GM18507 (cell line): ENCODE measurements at regions not wholly inside any gene's neighbourhood (a gene's known extent, or its start where the extent isn't known, plus 50 kb on each side); places are given as distances from the start of the nearest gene placed in this dataset.

ENCODE experiments used
- DNase-seq: peaks from one replicate; pipeline ENCODE4 v3.0.0; 2011; ENCODE audit warnings: low read depth; ENCODE audit not compliant: insufficient read length; ENCODE audit errors: extremely low spot score
- FAIRE-seq: peaks from 2 replicates; lab custom pipeline; 2011; peaks lifted over from hg19 to GRCh38; lab: Jason Lieb, UNC

GRCh38 chr10:131787961-131788360, 112.8 kb upstream of the PPP2R2D start:
- DNase-seq: no peak
- no peak for FAIRE-seq

- FAIRE-seq (no peak), DNase-seq (no peak)
These were observed 112.4 kb upstream of the PPP2R2D start for GRCh38 chr10:131788386-131788785.

- FAIRE-seq (no peak), DNase-seq (no peak)
These were observed 111.3 kb upstream of the PPP2R2D start for GRCh38 chr10:131789516-131789915.

GRCh38 chr10:131790021-131790420, 110.8 kb upstream of the PPP2R2D start:
- DNase-seq: no peak
- FAIRE-seq: no peak

GRCh38 chr10:131792011-131792651, 108.7 kb upstream of the PPP2R2D start:
- no peak for FAIRE-seq

GRCh38 chr10:131792809-131793208, 108.0 kb upstream of the PPP2R2D start:
- DNase-seq (no peak), FAIRE-seq (no peak)

More at GRCh38 chr10:131792011-131792651, 108.7 kb upstream of the PPP2R2D start:
- DNase-seq: no peak

- DNase-seq (no peak), FAIRE-seq (no peak)
These were observed 105.0 kb upstream of the PPP2R2D start for GRCh38 chr10:131795761-131796160.

- FAIRE-seq: no peak
These were observed 103.2 kb upstream of the PPP2R2D start for GRCh38 chr10:131797626-131798025.

GRCh38 chr10:131799429-131799828, 101.4 kb upstream of the PPP2R2D start:
- DNase-seq (no peak), FAIRE-seq (no peak)

More at GRCh38 chr10:131797626-131798025, 103.2 kb upstream of the PPP2R2D start:
- DNase-seq: no peak

GRCh38 chr10:131802156-131802915, 98.5 kb upstream of the PPP2R2D start:
- no peak for FAIRE-seq

GRCh38 chr10:131802996-131803395, 97.8 kb upstream of the PPP2R2D start:
- DNase-seq (no peak), FAIRE-seq (no peak)

More at GRCh38 chr10:131802156-131802915, 98.5 kb upstream of the PPP2R2D start:
- DNase-seq: no peak

- DNase-seq (no peak), FAIRE-seq (no peak)
These were observed 96.9 kb upstream of the PPP2R2D start for GRCh38 chr10:131803860-131804425.

GRCh38 chr10:131804551-131805295, 96.1 kb upstream of the PPP2R2D start:
- FAIRE-seq (no peak), DNase-seq (no peak)

- DNase-seq: no peak
- no peak for FAIRE-seq
These were observed 95.1 kb upstream of the PPP2R2D start for GRCh38 chr10:131805696-131806095.

- no peak for FAIRE-seq
- DNase-seq: no peak
These were observed 94.7 kb upstream of the PPP2R2D start for GRCh38 chr10:131806146-131806545.

GRCh38 chr10:131806646-131807317, 94.0 kb upstream of the PPP2R2D start:
- FAIRE-seq (no peak), DNase-seq (no peak)

GRCh38 chr10:131808370-131808930, 92.4 kb upstream of the PPP2R2D start:
- DNase-seq (no peak), FAIRE-seq (no peak)

GRCh38 chr10:131810036-131810804, 90.6 kb upstream of the PPP2R2D start:
- FAIRE-seq: no peak
- DNase-seq: no peak
